T-helper 17 cell (primary cell): ENCODE measurements at regions not wholly inside any gene's neighbourhood (a gene's known extent, or its start where the extent isn't known, plus 50 kb on each side); places are given as distances from the start of the nearest gene placed in this dataset.

Experiments used
- ATAC-seq: fragments of 150-1000 bp; cut with Tn5 transposase; 2 replicates; pipeline ENCODE4 v1.10.0; 2021; ENCODE audit warnings: mild to moderate bottlenecking, moderate library complexity
- DNase-seq, 3 donors: peaks; one replicate each; pipeline versions ENCODE4 v3.0.0 to v3.0.0-alpha.2; 2020 to 2021
- H3K9me3 ChIP-seq: one replicate; pipeline ENCODE4 v1.7.0; 2013; ENCODE audit warnings: low read length, mild to moderate bottlenecking; ENCODE audit not compliant: control insufficient read depth, poor library complexity, severe bottlenecking
- H3K27ac Mint-ChIP-seq: one replicate; pipeline ENCODE4 v1.8.0; 2022; ENCODE audit warnings: mild to moderate bottlenecking, moderate library complexity, mixed read lengths
- H3K27me3 Mint-ChIP-seq: one replicate; pipeline ENCODE4 v1.8.0; 2022; ENCODE audit warnings: mixed read lengths
- H3K36me3 Mint-ChIP-seq: one replicate; pipeline ENCODE4 v1.8.0; 2022; ENCODE audit warnings: low read depth, mixed read lengths
- H3K4me1 Mint-ChIP-seq: one replicate; pipeline ENCODE4 v1.8.0; 2022; ENCODE audit warnings: mild to moderate bottlenecking, mixed read lengths
- H3K4me3 Mint-ChIP-seq: one replicate; pipeline ENCODE4 v1.8.0; 2022; ENCODE audit warnings: mild to moderate bottlenecking, moderate library complexity, mixed read lengths

GRCh38 chr7:68324621-68325020, 1273.7 kb upstream of the AUTS2 start:
- Mint-ChIP-seq H3K27ac (no peak overlapping the region), H3K4me1 (no peaks in the 10 kb centered on the region), H3K27me3 (no peaks in the 10 kb centered on the region), H3K4me3 (no peak overlapping the region), H3K36me3 (no peaks in the 10 kb centered on the region)
- no peaks in the 10 kb centered on the region for H3K9me3 ChIP-seq
- no peak for DNase-seq
- ATAC-seq = no peak

- Mint-ChIP-seq H3K4me3 (no peak overlapping the region), H3K4me1 (no peaks in the 10 kb centered on the region), H3K27ac (no peak overlapping the region), H3K27me3 (no peaks in the 10 kb centered on the region), H3K36me3 (no peaks in the 10 kb centered on the region)
- H3K9me3 ChIP-seq = no peaks in the 10 kb centered on the region
- ATAC-seq (no peak), DNase-seq (no peak)
These were observed 1264.1 kb upstream of the AUTS2 start for GRCh38 chr7:68334216-68334615.

GRCh38 chr7:68334636-68335272, 1263.5 kb upstream of the AUTS2 start:
- no peaks in the 10 kb centered on the region for H3K9me3 ChIP-seq
- H3K36me3 Mint-ChIP-seq = no peaks in the 10 kb centered on the region
- H3K4me3 Mint-ChIP-seq = no peak overlapping the region
- no peaks in the 10 kb centered on the region for H3K4me1 Mint-ChIP-seq
- ATAC-seq = no peak
- no peak for DNase-seq
- H3K27ac Mint-ChIP-seq = no peak overlapping the region
- no peaks in the 10 kb centered on the region for H3K27me3 Mint-ChIP-seq

GRCh38 chr7:68336594-68336993, 1261.7 kb upstream of the AUTS2 start:
- H3K9me3 ChIP-seq = no peaks in the 10 kb centered on the region
- Mint-ChIP-seq H3K36me3 (no peaks in the 10 kb centered on the region), H3K27ac (no peak overlapping the region), H3K27me3 (no peaks in the 10 kb centered on the region), H3K4me3 (no peak overlapping the region), H3K4me1 (no peaks in the 10 kb centered on the region)
- no peak for ATAC-seq
- no peak for DNase-seq

- no peak for ATAC-seq
- no peak overlapping the region for H3K4me3 Mint-ChIP-seq
- H3K36me3 Mint-ChIP-seq = no peaks in the 10 kb centered on the region
- no peaks in the 10 kb centered on the region for H3K4me1 Mint-ChIP-seq
- H3K9me3 ChIP-seq = peaks cover 5% of the 10 kb centered on the region
- DNase-seq = no peak
- H3K27ac Mint-ChIP-seq = no peak overlapping the region
- H3K27me3 Mint-ChIP-seq = no peaks in the 10 kb centered on the region
These were observed 1249.9 kb upstream of the AUTS2 start for GRCh38 chr7:68348401-68348800.

GRCh38 chr7:68362745-68363518, 1235.3 kb upstream of the AUTS2 start:
- H3K36me3 Mint-ChIP-seq = no peaks in the 10 kb centered on the region
- DNase-seq (no peak), ATAC-seq (no peak)
- no peaks in the 10 kb centered on the region for H3K4me1 Mint-ChIP-seq
- no peak overlapping the region for H3K27ac Mint-ChIP-seq
- H3K4me3 Mint-ChIP-seq = no peak overlapping the region
- no peaks in the 10 kb centered on the region for H3K9me3 ChIP-seq
- no peaks in the 10 kb centered on the region for H3K27me3 Mint-ChIP-seq

- no peak overlapping the region for H3K4me3 Mint-ChIP-seq
- no peaks in the 10 kb centered on the region for H3K9me3 ChIP-seq
- H3K27ac Mint-ChIP-seq = no peak overlapping the region
- DNase-seq (no peak), ATAC-seq (no peak)
- no peaks in the 10 kb centered on the region for H3K36me3 Mint-ChIP-seq
- H3K27me3 Mint-ChIP-seq = no peaks in the 10 kb centered on the region
- H3K4me1 Mint-ChIP-seq = no peaks in the 10 kb centered on the region
These were observed 1233.2 kb upstream of the AUTS2 start for GRCh38 chr7:68364886-68365625.

GRCh38 chr7:68371985-68372384, 1226.3 kb upstream of the AUTS2 start:
- DNase-seq (no peak), ATAC-seq (no peak)
- H3K4me1 Mint-ChIP-seq = no peaks in the 10 kb centered on the region
- H3K27ac Mint-ChIP-seq = no peak overlapping the region
- H3K36me3 Mint-ChIP-seq = no peaks in the 10 kb centered on the region
- H3K9me3 ChIP-seq = peaks cover 3% of the 10 kb centered on the region
- H3K4me3 Mint-ChIP-seq = no peak overlapping the region
- no peaks in the 10 kb centered on the region for H3K27me3 Mint-ChIP-seq

- Mint-ChIP-seq H3K4me1 (no peaks in the 10 kb centered on the region), H3K27me3 (no peaks in the 10 kb centered on the region), H3K4me3 (no peak overlapping the region), H3K36me3 (no peaks in the 10 kb centered on the region), H3K27ac (no peak overlapping the region)
- peaks cover 3% of the 10 kb centered on the region for H3K9me3 ChIP-seq
- ATAC-seq (no peak), DNase-seq (no peak)
These were observed 1222.1 kb upstream of the AUTS2 start for GRCh38 chr7:68376131-68376661.

GRCh38 chr7:68381731-68382130, 1216.5 kb upstream of the AUTS2 start:
- H3K4me1 Mint-ChIP-seq = no peaks in the 10 kb centered on the region
- no peak overlapping the region for H3K27ac Mint-ChIP-seq

GRCh38 chr7:68384581-68384980, 1213.7 kb upstream of the AUTS2 start:
- Mint-ChIP-seq H3K36me3 (no peaks in the 10 kb centered on the region), H3K27ac (no peak overlapping the region), H3K27me3 (no peaks in the 10 kb centered on the region), H3K4me1 (no peaks in the 10 kb centered on the region), H3K4me3 (no peak overlapping the region)
- H3K9me3 ChIP-seq = peaks cover 5% of the 10 kb centered on the region
- DNase-seq (no peak), ATAC-seq (no peak)

More at GRCh38 chr7:68381731-68382130, 1216.5 kb upstream of the AUTS2 start:
- Mint-ChIP-seq H3K27me3 (no peaks in the 10 kb centered on the region), H3K36me3 (no peaks in the 10 kb centered on the region), H3K4me3 (no peak overlapping the region)
- ATAC-seq (no peak), DNase-seq (no peak)
- H3K9me3 ChIP-seq = peaks cover 5% of the 10 kb centered on the region

- H3K9me3 ChIP-seq = no peaks in the 10 kb centered on the region
- Mint-ChIP-seq H3K36me3 (no peaks in the 10 kb centered on the region), H3K27me3 (no peaks in the 10 kb centered on the region), H3K4me3 (no peak overlapping the region), H3K27ac (no peak overlapping the region), H3K4me1 (no peaks in the 10 kb centered on the region)
- no peak for DNase-seq
- ATAC-seq = no peak
These were observed 1205.2 kb upstream of the AUTS2 start for GRCh38 chr7:68393051-68393450.

GRCh38 chr7:68394131-68394530, 1204.1 kb upstream of the AUTS2 start:
- Mint-ChIP-seq H3K27me3 (no peaks in the 10 kb centered on the region), H3K27ac (no peak overlapping the region), H3K36me3 (no peaks in the 10 kb centered on the region), H3K4me3 (no peak overlapping the region), H3K4me1 (no peaks in the 10 kb centered on the region)
- no peaks in the 10 kb centered on the region for H3K9me3 ChIP-seq
- no peak for ATAC-seq
- DNase-seq = no peak
